ENCODE measurements at regions not wholly inside any gene's neighbourhood (a gene's known extent, or its start where the extent isn't known, plus 50 kb on each side); places are given as distances from the start of the nearest gene placed in this dataset.

DNA sequence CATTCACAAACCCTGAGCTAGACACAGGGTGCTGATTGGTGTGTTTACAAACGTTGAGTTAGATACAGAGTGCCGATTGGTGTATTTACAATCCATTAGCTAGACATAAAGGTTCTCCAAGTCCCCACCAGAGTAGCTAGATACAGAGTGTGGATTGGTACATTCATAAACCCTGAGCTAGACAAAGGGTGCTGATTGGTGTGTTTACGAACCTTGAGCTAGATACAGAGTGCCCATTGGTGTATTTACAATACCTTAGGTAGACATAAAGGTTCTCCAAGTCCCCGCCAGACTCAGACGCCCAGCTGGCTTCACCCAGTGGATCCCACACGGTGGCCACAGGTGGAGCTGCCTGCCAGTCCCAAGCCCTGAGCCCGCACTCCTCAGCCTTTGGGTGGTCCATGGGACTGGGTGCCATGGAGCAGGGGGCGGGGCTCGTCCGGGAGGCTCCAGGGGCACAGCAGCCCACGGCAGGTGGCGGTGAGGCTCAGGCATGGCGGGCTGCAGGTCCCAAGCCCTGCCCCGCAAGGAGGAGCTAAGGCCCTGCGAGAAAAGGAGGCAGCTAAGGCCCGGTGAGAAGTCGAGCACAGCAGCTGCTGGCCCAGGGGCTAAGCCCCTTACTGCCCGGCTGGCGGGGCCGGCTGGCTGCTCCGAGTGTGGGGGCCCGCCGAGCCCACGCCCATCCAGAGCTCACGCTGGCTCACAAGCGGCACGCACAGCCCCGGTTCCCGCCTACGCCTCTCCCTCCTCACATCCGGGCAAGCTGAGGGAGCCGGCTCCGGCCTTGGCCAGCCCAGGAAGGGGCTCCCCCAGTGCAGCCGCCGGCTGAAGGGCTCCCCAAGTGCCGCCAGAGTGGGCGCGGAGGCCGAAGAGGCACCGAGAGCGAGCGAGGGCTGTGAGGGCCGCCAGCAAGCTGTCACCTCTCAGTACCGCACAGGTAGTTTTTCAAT lies 1039.2 kb upstream of the CDH9 start:
- TF ChIP-seq, protein P1, sequence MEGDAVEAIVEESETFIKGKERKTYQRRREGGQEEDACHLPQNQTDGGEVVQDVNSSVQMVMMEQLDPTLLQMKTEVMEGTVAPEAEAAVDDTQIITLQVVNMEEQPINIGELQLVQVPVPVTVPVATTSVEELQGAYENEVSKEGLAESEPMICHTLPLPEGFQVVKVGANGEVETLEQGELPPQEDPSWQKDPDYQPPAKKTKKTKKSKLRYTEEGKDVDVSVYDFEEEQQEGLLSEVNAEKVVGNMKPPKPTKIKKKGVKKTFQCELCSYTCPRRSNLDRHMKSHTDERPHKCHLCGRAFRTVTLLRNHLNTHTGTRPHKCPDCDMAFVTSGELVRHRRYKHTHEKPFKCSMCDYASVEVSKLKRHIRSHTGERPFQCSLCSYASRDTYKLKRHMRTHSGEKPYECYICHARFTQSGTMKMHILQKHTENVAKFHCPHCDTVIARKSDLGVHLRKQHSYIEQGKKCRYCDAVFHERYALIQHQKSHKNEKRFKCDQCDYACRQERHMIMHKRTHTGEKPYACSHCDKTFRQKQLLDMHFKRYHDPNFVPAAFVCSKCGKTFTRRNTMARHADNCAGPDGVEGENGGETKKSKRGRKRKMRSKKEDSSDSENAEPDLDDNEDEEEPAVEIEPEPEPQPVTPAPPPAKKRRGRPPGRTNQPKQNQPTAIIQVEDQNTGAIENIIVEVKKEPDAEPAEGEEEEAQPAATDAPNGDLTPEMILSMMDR (IDR thresholded peaks at IDR 0.05): no peak
- TF ChIP-seq POLR2A (IDR thresholded peaks at IDR 0.05): no peak

All from Peyer's patch (tissue), 4 donors.